Panc1 (cell line): ENCODE measurements at regions not wholly inside any gene's neighbourhood (a gene's known extent, or its start where the extent isn't known, plus 50 kb on each side); places are given as distances from the start of the nearest gene placed in this dataset.

Experiments
- SIN3A ChIP-seq: IDR thresholded peaks from 2 replicates; pipeline ENCODE4 v1.6.1; 2012; ENCODE audit warnings: low read depth, mild to moderate bottlenecking, low read length, moderate library complexity, borderline replicate concordance; ENCODE audit not compliant: insufficient read depth
- TCF7L2 ChIP-seq: IDR thresholded peaks from 2 replicates; pipeline ENCODE4 v1.6.1; 2011; ENCODE audit warnings: mild to moderate bottlenecking, low read depth, low read length, inconsistent platforms
- TF ChIP-seq, protein P1 (sequence below): fragments of 450-650 bp; IDR thresholded peaks from 2 replicates; pipeline ENCODE4 v1.5.1; 2017; ENCODE audit warnings: mild to moderate bottlenecking

DNA sequence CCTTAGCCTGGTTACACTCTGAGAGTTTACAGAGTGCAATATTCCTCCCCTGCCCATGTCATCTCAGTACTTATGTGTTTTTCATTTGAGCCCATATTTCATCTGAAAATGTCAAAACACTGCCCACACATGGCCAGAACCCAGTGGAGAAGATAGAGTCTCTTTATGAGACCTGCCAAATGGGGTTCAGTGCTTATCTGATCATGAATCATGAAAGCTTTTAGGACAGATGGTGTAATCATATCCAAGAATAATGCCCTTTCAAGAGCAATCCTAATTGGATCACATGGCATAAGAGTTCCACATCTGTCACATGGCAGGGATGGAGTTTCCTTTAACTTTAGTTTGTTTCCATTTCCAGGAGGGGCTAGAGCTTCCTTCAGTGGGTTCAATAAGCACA is 77.2 kb upstream of the AGBL1 start:
- TF ChIP-seq TCF7L2 (no peak), SIN3A (no peak)
- TF ChIP-seq, protein P1, sequence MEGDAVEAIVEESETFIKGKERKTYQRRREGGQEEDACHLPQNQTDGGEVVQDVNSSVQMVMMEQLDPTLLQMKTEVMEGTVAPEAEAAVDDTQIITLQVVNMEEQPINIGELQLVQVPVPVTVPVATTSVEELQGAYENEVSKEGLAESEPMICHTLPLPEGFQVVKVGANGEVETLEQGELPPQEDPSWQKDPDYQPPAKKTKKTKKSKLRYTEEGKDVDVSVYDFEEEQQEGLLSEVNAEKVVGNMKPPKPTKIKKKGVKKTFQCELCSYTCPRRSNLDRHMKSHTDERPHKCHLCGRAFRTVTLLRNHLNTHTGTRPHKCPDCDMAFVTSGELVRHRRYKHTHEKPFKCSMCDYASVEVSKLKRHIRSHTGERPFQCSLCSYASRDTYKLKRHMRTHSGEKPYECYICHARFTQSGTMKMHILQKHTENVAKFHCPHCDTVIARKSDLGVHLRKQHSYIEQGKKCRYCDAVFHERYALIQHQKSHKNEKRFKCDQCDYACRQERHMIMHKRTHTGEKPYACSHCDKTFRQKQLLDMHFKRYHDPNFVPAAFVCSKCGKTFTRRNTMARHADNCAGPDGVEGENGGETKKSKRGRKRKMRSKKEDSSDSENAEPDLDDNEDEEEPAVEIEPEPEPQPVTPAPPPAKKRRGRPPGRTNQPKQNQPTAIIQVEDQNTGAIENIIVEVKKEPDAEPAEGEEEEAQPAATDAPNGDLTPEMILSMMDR, result no peak
